ENCODE measurements at regions not wholly inside any gene's neighbourhood (a gene's known extent, or its start where the extent isn't known, plus 50 kb on each side); places are given as distances from the start of the nearest gene placed in this dataset.

DNA sequence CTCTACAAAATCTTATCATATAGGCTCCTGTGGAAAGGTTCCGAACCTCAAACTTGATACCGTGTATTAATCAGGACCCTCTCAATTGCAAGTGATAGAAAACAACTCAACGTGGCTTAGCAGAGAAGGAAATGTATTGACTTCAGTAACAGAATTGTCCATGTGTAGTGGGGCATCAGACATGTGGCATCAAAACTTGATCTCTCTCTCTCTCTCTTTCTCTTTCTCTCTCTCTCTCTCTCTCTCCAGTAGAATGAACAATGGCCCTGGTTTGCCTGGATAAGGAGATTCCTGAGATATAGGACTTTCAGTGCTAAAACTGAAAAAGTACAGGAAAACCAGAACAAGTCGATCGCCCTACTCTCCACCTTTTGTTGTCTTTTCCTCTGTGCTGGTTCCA lies 168.2 kb downstream of the DRD1 start:
- TF ChIP-seq POLR2A (IDR thresholded peaks at IDR 0.05) (no peak), POLR2AphosphoS5 (IDR thresholded peaks at IDR 0.05) (no peak)
- TF ChIP-seq, protein P1, sequence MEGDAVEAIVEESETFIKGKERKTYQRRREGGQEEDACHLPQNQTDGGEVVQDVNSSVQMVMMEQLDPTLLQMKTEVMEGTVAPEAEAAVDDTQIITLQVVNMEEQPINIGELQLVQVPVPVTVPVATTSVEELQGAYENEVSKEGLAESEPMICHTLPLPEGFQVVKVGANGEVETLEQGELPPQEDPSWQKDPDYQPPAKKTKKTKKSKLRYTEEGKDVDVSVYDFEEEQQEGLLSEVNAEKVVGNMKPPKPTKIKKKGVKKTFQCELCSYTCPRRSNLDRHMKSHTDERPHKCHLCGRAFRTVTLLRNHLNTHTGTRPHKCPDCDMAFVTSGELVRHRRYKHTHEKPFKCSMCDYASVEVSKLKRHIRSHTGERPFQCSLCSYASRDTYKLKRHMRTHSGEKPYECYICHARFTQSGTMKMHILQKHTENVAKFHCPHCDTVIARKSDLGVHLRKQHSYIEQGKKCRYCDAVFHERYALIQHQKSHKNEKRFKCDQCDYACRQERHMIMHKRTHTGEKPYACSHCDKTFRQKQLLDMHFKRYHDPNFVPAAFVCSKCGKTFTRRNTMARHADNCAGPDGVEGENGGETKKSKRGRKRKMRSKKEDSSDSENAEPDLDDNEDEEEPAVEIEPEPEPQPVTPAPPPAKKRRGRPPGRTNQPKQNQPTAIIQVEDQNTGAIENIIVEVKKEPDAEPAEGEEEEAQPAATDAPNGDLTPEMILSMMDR (IDR thresholded peaks at IDR 0.05): no peak
